GM12891 (cell line): ENCODE measurements at regions not wholly inside any gene's neighbourhood (a gene's known extent, or its start where the extent isn't known, plus 50 kb on each side); places are given as distances from the start of the nearest gene placed in this dataset.
"Not testable (repeated sequence)": the region's sequence is repeated elsewhere in the genome, so short reads cannot be mapped to it uniquely, and the experiment has no call there.

ENCODE experiments used
- PAX5 ChIP-seq: IDR thresholded peaks from 2 replicates; pipeline ENCODE4 v1.6.1; 2011; ENCODE audit warnings: low read length, moderate library complexity, mild to moderate bottlenecking; ENCODE audit not compliant: insufficient read depth, severe bottlenecking
- POLR2A ChIP-seq: IDR thresholded peaks from 2 replicates; pipeline ENCODE4 v1.6.1; 2011; ENCODE audit warnings: low read depth, low read length, control low read depth
- POLR2AphosphoS5 ChIP-seq: IDR thresholded peaks from 2 replicates; pipeline ENCODE4 v1.6.1; 2011; ENCODE audit warnings: low read depth, low read length, control low read depth
- POU2F2 ChIP-seq: IDR thresholded peaks from 2 replicates; pipeline ENCODE4 v1.6.1; 2011; ENCODE audit warnings: low read depth, mild to moderate bottlenecking, control low read depth, low read length, moderate library complexity
- SPI1 ChIP-seq: IDR thresholded peaks from 2 replicates; pipeline ENCODE4 v1.6.1; 2011; ENCODE audit warnings: low read depth, low read length, control low read depth

- not testable (repeated sequence) for TF ChIP-seq POU2F2, POLR2AphosphoS5, POLR2A, SPI1, PAX5
Measured at GRCh38 chr20:25853718-25854388, 157.2 kb upstream of the ZNF337 start.
